HG02943 (cell line): ENCODE measurements at regions not wholly inside any gene's neighbourhood (a gene's known extent, or its start where the extent isn't known, plus 50 kb on each side); places are given as distances from the start of the nearest gene placed in this dataset.

Experiments
- ATAC-seq: cut with Tn5 transposase; IDR thresholded peaks from one replicate; pipeline ENCODE4 v1.9.1; 2021; ENCODE audit warnings: mild to moderate bottlenecking, low read depth, moderate library complexity; ENCODE audit not compliant: unreplicated experiment

DNA sequence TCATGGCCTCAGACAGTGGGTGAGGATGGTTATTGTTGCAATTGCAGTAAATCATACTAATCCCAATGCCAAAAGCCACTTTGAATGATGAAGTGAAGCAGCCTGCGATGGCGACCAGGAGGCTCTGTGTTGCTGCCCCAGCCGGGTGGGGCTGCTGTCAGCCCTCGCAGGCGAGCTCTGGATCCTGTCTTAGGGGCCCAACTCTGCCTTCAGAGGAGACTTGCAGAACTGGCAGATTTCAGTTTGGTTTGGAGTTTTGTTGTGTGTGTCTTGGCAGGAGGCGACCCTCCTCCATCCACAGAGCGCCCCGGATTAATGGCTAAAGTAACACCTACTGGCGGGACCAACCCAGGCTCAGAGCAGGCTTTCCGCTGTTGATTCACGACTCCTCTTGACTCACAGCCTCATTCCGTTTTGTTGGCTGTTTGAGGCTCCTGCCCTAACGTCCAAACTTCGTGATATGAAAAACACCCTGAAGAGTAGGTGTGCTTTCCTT lies 67.9 kb upstream of the BMPER start:
- ATAC-seq = no peak

- no peak for ATAC-seq
These were observed 64.3 kb upstream of the BMPER start for GRCh38 chr7:33841031-33841430.

GRCh38 chr7:33841705-33842129 lies 63.6 kb upstream of the BMPER start:
- no peak for ATAC-seq

GRCh38 chr7:33842150-33842549 lies 63.2 kb upstream of the BMPER start:
- no peak for ATAC-seq

DNA sequence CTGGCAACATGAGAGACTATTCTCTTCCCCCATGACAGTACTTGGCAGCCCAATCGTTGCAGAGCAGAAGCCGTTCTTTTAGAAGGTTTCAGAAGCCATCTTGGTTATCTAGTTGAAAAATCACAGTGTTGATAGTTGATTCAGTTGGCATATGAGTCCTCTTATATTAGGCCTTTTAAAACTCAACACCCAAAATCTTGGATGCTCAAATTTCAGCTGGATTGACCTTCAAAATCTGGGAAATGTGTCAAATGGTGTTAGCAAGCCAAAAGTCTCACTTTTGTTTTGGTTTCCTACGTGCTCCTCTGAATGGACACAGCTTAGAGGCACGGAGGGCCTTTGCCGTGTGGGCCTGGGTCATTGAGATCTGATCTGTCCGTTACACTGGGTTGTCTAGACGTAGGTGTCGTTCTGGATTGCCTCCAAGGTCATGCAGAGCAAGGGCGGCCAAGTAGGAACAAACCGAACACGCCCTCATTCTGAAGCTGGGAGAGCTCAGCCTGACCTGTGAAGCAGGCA lies 59.3 kb upstream of the BMPER start:
- no peak for ATAC-seq

- ATAC-seq = no peak
These were observed 56.3 kb upstream of the BMPER start for GRCh38 chr7:33849004-33849403.

DNA sequence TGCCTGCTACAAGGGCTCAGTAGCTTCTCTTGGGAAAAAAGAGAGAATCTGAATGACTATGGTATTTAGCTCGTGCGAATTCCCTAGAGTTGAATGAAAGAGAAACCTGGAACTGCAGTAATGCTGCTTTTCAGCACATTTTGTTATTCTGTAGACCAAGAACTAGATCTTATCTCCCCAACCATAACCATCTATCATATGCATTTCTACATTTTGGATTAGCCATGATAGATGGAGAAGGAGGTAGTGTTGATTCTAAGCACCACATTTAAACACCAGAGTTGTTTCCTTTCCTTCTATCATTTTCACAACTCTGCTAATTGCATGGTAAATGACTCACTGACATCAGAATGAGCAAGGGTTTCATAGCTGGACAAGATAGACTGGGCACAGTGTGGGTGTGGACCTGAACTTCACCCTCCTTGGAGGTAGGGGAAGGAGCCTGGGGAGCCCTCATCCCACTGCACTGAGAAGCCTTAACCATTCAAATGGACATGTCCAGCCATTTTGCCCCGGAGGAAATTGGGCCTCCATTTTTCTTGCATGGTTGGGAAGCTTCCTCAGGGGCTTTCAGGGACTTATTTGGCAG lies 55.3 kb upstream of the BMPER start:
- ATAC-seq = no peak

- ATAC-seq = no peak
These were observed 54.6 kb upstream of the BMPER start for GRCh38 chr7:33850768-33851167.

GRCh38 chr7:33852838-33853237 lies 52.5 kb upstream of the BMPER start:
- no peak for ATAC-seq

- ATAC-seq = no peak
These were observed 51.8 kb upstream of the BMPER start for GRCh38 chr7:33853361-33854062.

GRCh38 chr7:33854178-33854577 lies 51.2 kb upstream of the BMPER start:
- no peak for ATAC-seq

- no peak for ATAC-seq
These were observed 50.5 kb upstream of the BMPER start for GRCh38 chr7:33854801-33855350.
